Tibial artery (tissue), 4 donors: ENCODE measurements at regions not wholly inside any gene's neighbourhood (a gene's known extent, or its start where the extent isn't known, plus 50 kb on each side); places are given as distances from the start of the nearest gene placed in this dataset.

ENCODE experiments used
- DNase-seq, 2 donors: peaks; one replicate each; pipeline ENCODE4 v3.0.0-alpha.2; 2019
- H3K27ac ChIP-seq, 2 donors: fragments of 200-600 bp; sonication (generic) in 1 of 2; 1 replicate in 1 of 2; 2 replicates in 1 of 2; pipeline ENCODE4 v1.5.1; 2018 to 2019; ENCODE audit warnings: mild to moderate bottlenecking in 1 of 2
- H3K27me3 ChIP-seq, 2 donors: fragments of 200-600 bp; sonication (generic) in 1 of 2; one replicate each; pipeline versions ENCODE4 v1.5.1 to v1.6.0; 2016 to 2019
- H3K36me3 ChIP-seq, 3 donors: fragments of 200-600 bp; sonication (generic) in 2 of 3; one replicate each; pipeline ENCODE4 v1.5.1; 2016 to 2019; ENCODE audit warnings: mild to moderate bottlenecking in 2 of 3
- H3K4me1 ChIP-seq, 4 donors: fragments of 200-600 bp; sonication (generic) in 2 of 4; 1 replicate in 3 of 4; 2 replicates in 1 of 4; pipeline ENCODE4 v1.5.1; 2016 to 2019
- H3K4me3 ChIP-seq, 2 donors: fragments of 200-600 bp; sonication (generic) in 1 of 2; 1 replicate in 1 of 2; 2 replicates in 1 of 2; pipeline ENCODE4 v1.5.1; 2018 to 2019; ENCODE audit warnings: mild to moderate bottlenecking in 2 of 2
- H3K9me3 ChIP-seq, 3 donors: fragments of 200-600 bp; sonication (generic) in 1 of 3; one replicate each; pipeline ENCODE4 v1.5.1; 2016 to 2019
- intact Hi-C: fragments of 100-400 bp; cut with DNase I; formaldehyde crosslinking; loops from one replicate; pipeline ENCODE4 v1.15.0; 2023; ENCODE audit warnings: low total_unique reads
- TF ChIP-seq, protein P1 (sequence below), 2 experiments: fragments of 200-600 bp in 1 of 2; fragments of 450-650 bp in 1 of 2; IDR thresholded peaks; one replicate each; pipeline ENCODE4 v1.5.1; 2017 to 2019; ENCODE audit warnings: antibody characterized with exemption in 2 of 2, mild to moderate bottlenecking in 1 of 2, moderate library complexity in 1 of 2

DNA sequence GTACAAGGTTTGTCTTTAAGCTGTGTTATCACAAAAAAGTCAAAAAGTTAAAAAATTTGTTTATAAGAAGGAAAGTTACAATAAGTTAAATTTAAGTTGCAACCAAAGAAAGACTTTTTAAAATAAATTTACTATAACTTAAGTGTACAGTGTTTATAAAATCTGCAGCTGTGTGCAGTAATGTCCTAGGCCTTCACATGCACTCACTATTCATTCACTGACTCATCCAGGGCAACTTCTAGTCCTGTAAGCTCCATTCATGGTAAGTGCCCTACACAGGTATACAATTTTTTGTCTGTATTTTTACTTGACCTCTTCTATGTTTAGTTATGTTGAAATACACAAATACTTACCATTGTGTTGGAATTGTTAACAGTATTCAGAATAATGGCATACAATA is 667.9 kb upstream of the SLITRK5 start:
- DNase-seq = no peak
- H3K36me3 ChIP-seq = no peaks in the 10 kb centered on the region
- intact Hi-C loops = no loop called here
- H3K4me3 ChIP-seq = no peak overlapping the region
- H3K4me1 ChIP-seq = no peaks in the 10 kb centered on the region
- no peak overlapping the region for H3K27ac ChIP-seq
- no peaks in the 10 kb centered on the region for H3K9me3 ChIP-seq
- H3K27me3 ChIP-seq = no peaks in the 10 kb centered on the region
- TF ChIP-seq, protein P1, sequence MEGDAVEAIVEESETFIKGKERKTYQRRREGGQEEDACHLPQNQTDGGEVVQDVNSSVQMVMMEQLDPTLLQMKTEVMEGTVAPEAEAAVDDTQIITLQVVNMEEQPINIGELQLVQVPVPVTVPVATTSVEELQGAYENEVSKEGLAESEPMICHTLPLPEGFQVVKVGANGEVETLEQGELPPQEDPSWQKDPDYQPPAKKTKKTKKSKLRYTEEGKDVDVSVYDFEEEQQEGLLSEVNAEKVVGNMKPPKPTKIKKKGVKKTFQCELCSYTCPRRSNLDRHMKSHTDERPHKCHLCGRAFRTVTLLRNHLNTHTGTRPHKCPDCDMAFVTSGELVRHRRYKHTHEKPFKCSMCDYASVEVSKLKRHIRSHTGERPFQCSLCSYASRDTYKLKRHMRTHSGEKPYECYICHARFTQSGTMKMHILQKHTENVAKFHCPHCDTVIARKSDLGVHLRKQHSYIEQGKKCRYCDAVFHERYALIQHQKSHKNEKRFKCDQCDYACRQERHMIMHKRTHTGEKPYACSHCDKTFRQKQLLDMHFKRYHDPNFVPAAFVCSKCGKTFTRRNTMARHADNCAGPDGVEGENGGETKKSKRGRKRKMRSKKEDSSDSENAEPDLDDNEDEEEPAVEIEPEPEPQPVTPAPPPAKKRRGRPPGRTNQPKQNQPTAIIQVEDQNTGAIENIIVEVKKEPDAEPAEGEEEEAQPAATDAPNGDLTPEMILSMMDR (IDR thresholded peaks at IDR 0.05) = no peak

DNA sequence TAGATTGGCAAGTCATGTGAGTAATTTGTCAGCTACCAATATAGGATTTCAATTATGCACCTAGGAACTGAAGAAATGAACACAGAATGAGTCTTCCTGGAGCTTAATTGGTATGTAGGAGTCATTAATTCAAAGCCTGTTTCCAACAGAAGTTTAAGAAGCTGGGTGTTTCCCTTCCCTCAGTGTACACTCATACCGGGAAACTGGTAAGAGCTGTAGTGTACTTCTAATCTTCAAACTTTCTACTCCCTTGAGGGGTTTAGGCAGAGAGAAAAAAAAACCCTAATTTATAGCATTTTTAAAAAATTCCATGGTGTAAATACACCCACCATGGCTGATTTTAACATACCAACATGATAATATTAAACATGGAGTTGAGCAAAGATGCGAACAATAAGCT is 665.7 kb upstream of the SLITRK5 start:
- TF ChIP-seq, protein P1 (IDR thresholded peaks at IDR 0.05) = no peak
- intact Hi-C loops = no loop called here
- H3K4me1 ChIP-seq = no peaks in the 10 kb centered on the region
- H3K27me3 ChIP-seq = no peaks in the 10 kb centered on the region
- H3K27ac ChIP-seq = no peak overlapping the region
- H3K9me3 ChIP-seq = no peaks in the 10 kb centered on the region
- no peaks in the 10 kb centered on the region for H3K36me3 ChIP-seq
- no peak overlapping the region for H3K4me3 ChIP-seq
- no peak for DNase-seq

DNA sequence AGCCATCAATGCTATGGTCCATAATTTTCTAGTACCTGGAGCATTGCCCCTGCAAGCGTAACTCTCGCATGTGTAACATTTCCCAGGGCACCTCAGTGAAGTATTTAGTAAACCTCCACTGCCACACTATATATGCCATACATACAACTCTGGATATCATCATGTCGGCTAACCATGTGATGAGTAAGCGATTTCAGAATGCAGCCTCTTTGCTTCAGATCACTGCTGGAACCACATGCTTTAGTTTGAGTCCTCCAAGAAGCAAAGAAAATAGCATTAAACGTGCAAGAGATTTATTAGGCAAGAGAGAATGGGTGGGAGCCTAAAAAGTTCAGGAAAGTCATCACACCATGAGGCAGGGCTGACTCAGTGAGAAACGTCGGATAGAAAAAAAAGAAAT is 635.6 kb upstream of the SLITRK5 start:
- Histone ChIP-seq H3K27ac (no peak overlapping the region), H3K9me3 (no peaks in the 10 kb centered on the region), H3K4me1 (no peaks in the 10 kb centered on the region), H3K36me3 (no peaks in the 10 kb centered on the region), H3K4me3 (no peak overlapping the region), H3K27me3 (no peaks in the 10 kb centered on the region)
- no peak for DNase-seq
- intact Hi-C loops = no loop called here
- TF ChIP-seq, protein P1 (IDR thresholded peaks at IDR 0.05) = no peak

DNA sequence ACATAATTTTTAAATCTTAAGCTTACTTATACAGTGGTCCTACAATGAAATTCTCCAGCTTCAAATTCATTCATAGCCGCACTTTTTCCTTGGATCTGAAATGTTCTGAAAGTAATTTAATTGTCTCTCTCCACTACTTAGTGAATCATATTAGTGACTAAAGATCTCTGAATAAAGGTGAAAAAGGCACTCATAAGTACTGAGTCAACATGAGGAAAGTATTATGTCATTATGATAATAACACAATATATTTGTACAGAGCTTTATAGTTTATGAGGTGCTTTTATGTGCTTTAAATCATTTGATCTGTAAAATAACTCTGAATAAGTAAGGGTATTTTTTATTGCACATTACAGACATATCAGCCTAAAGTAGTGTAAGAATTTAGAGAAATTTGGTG is 628.2 kb upstream of the SLITRK5 start:
- no peak for DNase-seq
- intact Hi-C loops = no loop called here
- TF ChIP-seq, protein P1 (IDR thresholded peaks at IDR 0.05) = no peak
- no peak overlapping the region for H3K27ac ChIP-seq
- H3K4me1 ChIP-seq = no peaks in the 10 kb centered on the region
- no peaks in the 10 kb centered on the region for H3K27me3 ChIP-seq
- no peaks in the 10 kb centered on the region for H3K9me3 ChIP-seq
- no peak overlapping the region for H3K4me3 ChIP-seq
- H3K36me3 ChIP-seq = no peaks in the 10 kb centered on the region

DNA sequence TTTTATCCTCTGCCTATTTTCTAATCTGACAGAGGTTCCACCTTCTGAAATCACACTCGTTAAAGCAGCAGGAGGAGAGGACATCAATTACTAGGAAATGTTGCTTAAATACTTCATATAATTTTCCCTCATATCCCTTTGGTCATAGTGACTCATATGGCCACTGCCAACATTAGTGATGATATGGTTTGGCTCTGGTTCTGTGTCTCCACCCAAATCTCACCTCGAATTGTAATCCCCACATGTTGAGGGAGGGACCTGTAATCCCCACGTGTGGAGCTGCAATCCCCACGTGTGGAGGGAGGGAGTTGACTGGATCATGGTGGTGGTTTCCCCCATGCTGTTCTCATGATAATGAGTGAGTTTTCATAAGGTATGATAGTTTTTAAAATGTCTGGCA is 618.4 kb upstream of the SLITRK5 start:
- DNase-seq = no peak
- intact Hi-C loops = no loop called here
- no peaks in the 10 kb centered on the region for H3K36me3 ChIP-seq

More for the DNA sequence above, 618.4 kb upstream of the SLITRK5 start:
- H3K27me3 ChIP-seq = no peaks in the 10 kb centered on the region
- H3K27ac ChIP-seq = no peak overlapping the region
- TF ChIP-seq, protein P1 (IDR thresholded peaks at IDR 0.05) = no peak
- H3K9me3 ChIP-seq = no peaks in the 10 kb centered on the region
- no peak overlapping the region for H3K4me3 ChIP-seq
- H3K4me1 ChIP-seq = no peaks in the 10 kb centered on the region
